DMS153 treated with DMSO at 0.1 percent for 48 hours (cell line): ENCODE measurements at regions not wholly inside any gene's neighbourhood (a gene's known extent, or its start where the extent isn't known, plus 50 kb on each side); places are given as distances from the start of the nearest gene placed in this dataset.
"Not testable (repeated sequence)": the region's sequence is repeated elsewhere in the genome, so short reads cannot be mapped to it uniquely, and the experiment has no call there.

Source experiments
- DNase-seq: peaks from one replicate; lab custom pipeline; 2025; ENCODE audit not compliant: unreplicated experiment; lab: John Stamatoyannopoulos, UW

- no peak for DNase-seq
These were observed 304.9 kb downstream of the TDRD3 start for GRCh38 chr13:60701895-60702294.

GRCh38 chr13:60700994-60701393 is 304.0 kb downstream of the TDRD3 start:
- no peak for DNase-seq

- DNase-seq = no peak
These were observed 302.6 kb downstream of the TDRD3 start for GRCh38 chr13:60699636-60700035.

- DNase-seq = no peak
These were observed 299.6 kb downstream of the TDRD3 start for GRCh38 chr13:60696602-60697001.

- DNase-seq = no peak
These were observed 294.2 kb downstream of the TDRD3 start for GRCh38 chr13:60691268-60691667.

- DNase-seq = no peak
These were observed 293.6 kb downstream of the TDRD3 start for GRCh38 chr13:60690604-60691003.

- DNase-seq = no peak
These were observed 292.6 kb downstream of the TDRD3 start for GRCh38 chr13:60689571-60689970.

GRCh38 chr13:60689076-60689475 is 292.1 kb downstream of the TDRD3 start:
- no peak for DNase-seq

- DNase-seq = no peak
These were observed 283.1 kb downstream of the TDRD3 start for GRCh38 chr13:60679928-60680694.

GRCh38 chr13:60679131-60679530 is 282.1 kb downstream of the TDRD3 start:
- DNase-seq = no peak

GRCh38 chr13:60671386-60671785 is 274.4 kb downstream of the TDRD3 start:
- no peak for DNase-seq

- DNase-seq = no peak
These were observed 266.8 kb downstream of the TDRD3 start for GRCh38 chr13:60663788-60664187.

- DNase-seq = no peak
These were observed 265.6 kb downstream of the TDRD3 start for GRCh38 chr13:60662595-60662994.

GRCh38 chr13:60661521-60661920 is 264.5 kb downstream of the TDRD3 start:
- no peak for DNase-seq

GRCh38 chr13:60657586-60657985 is 260.6 kb downstream of the TDRD3 start:
- DNase-seq = not testable (repeated sequence)

GRCh38 chr13:60655256-60655655 is 258.2 kb downstream of the TDRD3 start:
- no peak for DNase-seq

- DNase-seq = no peak
These were observed 257.4 kb downstream of the TDRD3 start for GRCh38 chr13:60654415-60654814.

- DNase-seq = no peak
These were observed 250.5 kb downstream of the TDRD3 start for GRCh38 chr13:60647547-60647946.

- DNase-seq = no peak
These were observed 249.6 kb downstream of the TDRD3 start for GRCh38 chr13:60646620-60647019.

- no peak for DNase-seq
These were observed 248.7 kb downstream of the TDRD3 start for GRCh38 chr13:60645676-60646075.

GRCh38 chr13:60642552-60642951 is 245.5 kb downstream of the TDRD3 start:
- no peak for DNase-seq

- DNase-seq = no peak
These were observed 232.1 kb downstream of the TDRD3 start for GRCh38 chr13:60629158-60629557.

- peak; percentile 8 for DNase-seq
These were observed 230.2 kb downstream of the TDRD3 start for GRCh38 chr13:60627071-60627686.
